Loucy (cell line): ENCODE measurements at regions not wholly inside any gene's neighbourhood (a gene's known extent, or its start where the extent isn't known, plus 50 kb on each side); places are given as distances from the start of the nearest gene placed in this dataset.

Source experiments
- EZH2phosphoT487 ChIP-seq: fragments of 200-600 bp; IDR thresholded peaks from 2 replicates; pipeline ENCODE4 v1.6.1; 2018; ENCODE audit warnings: antibody characterized with exemption, mild to moderate bottlenecking, moderate library complexity, borderline replicate concordance
- TF ChIP-seq, protein P1 (sequence below): fragments of 200-600 bp; sonication (generic); conservative IDR thresholded peaks from 2 replicates; pipeline ENCODE4 v1.5.1; 2014; ENCODE audit warnings: mild to moderate bottlenecking, antibody characterized with exemption, low read length

DNA sequence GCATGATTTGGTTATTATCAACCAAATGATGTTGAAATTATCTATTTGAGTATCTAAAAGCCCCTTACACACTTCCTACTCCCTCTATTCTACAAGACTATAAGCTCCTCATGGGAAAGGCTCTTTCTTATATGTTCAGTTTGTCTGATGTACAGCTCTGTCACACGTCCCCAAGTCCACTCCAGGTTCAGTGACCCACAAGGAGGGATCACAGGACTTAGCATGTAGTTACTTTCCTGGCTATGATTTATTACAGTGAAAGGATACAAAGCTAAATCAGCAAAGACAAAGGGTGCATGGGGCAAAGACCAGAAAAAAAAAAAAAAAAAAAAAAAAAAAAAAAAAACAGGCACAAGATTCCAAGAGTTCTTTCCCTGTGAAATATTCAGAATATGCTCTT is 125.6 kb upstream of the TMEM106B start:
- TF ChIP-seq, protein P1, sequence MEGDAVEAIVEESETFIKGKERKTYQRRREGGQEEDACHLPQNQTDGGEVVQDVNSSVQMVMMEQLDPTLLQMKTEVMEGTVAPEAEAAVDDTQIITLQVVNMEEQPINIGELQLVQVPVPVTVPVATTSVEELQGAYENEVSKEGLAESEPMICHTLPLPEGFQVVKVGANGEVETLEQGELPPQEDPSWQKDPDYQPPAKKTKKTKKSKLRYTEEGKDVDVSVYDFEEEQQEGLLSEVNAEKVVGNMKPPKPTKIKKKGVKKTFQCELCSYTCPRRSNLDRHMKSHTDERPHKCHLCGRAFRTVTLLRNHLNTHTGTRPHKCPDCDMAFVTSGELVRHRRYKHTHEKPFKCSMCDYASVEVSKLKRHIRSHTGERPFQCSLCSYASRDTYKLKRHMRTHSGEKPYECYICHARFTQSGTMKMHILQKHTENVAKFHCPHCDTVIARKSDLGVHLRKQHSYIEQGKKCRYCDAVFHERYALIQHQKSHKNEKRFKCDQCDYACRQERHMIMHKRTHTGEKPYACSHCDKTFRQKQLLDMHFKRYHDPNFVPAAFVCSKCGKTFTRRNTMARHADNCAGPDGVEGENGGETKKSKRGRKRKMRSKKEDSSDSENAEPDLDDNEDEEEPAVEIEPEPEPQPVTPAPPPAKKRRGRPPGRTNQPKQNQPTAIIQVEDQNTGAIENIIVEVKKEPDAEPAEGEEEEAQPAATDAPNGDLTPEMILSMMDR: no peak
- TF ChIP-seq EZH2phosphoT487: no peak
